Dendritic cell treated with granulocyte-macrophage colony-stimulating factor and Interleukin-4, amounts not matched to agents 40 ng/mL and 50 ng/mL, for 4 days (primary cell): ENCODE measurements at regions not wholly inside any gene's neighbourhood (a gene's known extent, or its start where the extent isn't known, plus 50 kb on each side); places are given as distances from the start of the nearest gene placed in this dataset.
"Not testable (repeated sequence)": the region's sequence is repeated elsewhere in the genome, so short reads cannot be mapped to it uniquely, and the experiment has no call there.

ENCODE experiments used
- H3K27ac Mint-ChIP-seq: one replicate; pipeline ENCODE4 v1.8.0; 2022; ENCODE audit warnings: mild to moderate bottlenecking, mixed read lengths
- H3K27me3 Mint-ChIP-seq: one replicate; pipeline ENCODE4 v1.8.0; 2022; ENCODE audit warnings: mild to moderate bottlenecking, mixed read lengths
- H3K36me3 Mint-ChIP-seq: one replicate; pipeline ENCODE4 v1.8.0; 2022; ENCODE audit warnings: low read depth, mixed read lengths
- H3K4me1 Mint-ChIP-seq: one replicate; pipeline ENCODE4 v1.8.0; 2022; ENCODE audit warnings: low read depth, mixed read lengths
- H3K4me3 Mint-ChIP-seq: one replicate; pipeline ENCODE4 v1.8.0; 2022; ENCODE audit warnings: mild to moderate bottlenecking, moderate library complexity, mixed read lengths
- H3K9me3 Mint-ChIP-seq: one replicate; pipeline ENCODE4 v1.8.0; 2022; ENCODE audit warnings: mixed read lengths
- intact Hi-C: fragments of 100-400 bp; cut with micrococcal nuclease; formaldehyde crosslinking; loops from one replicate; pipeline ENCODE4 v1.15.0; 2022

DNA sequence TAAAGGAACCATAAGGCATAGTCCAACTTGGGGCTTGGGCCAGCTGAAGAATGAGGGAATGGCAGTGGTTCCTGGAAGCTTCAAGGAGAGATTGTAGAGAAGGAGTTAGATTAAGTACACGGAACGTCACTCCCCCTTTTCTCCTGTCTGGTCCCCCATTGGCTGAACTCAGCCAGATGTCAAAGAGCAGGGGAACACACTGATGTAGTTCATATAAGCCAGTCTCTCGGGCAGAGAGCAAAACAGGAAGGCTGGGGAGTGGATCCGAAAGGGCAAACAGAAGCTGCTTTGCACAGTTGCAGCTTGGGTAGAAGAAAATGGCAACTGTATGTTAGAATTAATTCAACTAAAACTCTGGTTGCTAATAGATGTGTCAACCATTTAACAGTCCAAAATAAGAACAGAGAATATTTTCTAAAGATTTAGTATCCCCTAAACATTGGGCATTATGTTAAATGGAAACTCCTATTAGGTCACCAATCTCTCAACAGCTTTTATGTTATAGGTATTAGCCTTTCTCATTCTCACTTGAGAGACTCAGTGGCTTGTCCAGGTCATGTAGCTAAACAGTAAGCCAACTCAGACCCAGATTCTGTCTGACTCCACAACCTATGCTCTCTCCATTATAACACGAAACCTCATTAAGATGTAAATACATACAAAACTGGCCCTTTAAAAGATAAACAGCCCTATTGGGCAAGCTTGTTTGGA, 600.7 kb upstream of the USP24 start:
- intact Hi-C loops = no loop called here
- Mint-ChIP-seq H3K27ac (no peak overlapping the region), H3K4me3 (no peak overlapping the region), H3K4me1 (no peaks in the 10 kb centered on the region), H3K27me3 (no peaks in the 10 kb centered on the region), H3K9me3 (no peaks in the 10 kb centered on the region), H3K36me3 (no peaks in the 10 kb centered on the region)

DNA sequence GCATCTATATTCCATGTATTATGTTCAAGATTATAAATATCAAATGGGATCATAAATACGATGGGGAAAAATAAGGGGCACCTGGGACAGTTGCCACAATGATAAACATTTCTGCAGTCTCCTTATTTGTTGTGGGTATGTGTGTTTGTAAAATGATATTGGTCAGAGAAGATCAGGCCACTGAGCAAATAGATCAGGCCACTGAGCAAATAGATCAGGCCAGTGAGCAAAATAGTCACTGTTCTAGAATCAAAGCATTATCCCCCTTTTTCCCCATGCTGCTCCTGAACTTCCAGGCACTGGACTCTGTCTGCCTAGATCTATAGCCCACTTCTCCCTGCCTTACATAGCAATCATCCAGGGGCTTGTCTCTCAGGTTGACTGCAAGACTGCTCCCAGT, 599.8 kb upstream of the USP24 start:
- Mint-ChIP-seq H3K27me3 (no peaks in the 10 kb centered on the region), H3K4me3 (no peak overlapping the region), H3K27ac (no peak overlapping the region), H3K9me3 (no peaks in the 10 kb centered on the region), H3K4me1 (no peaks in the 10 kb centered on the region), H3K36me3 (no peaks in the 10 kb centered on the region)
- intact Hi-C loops = no loop called here

DNA sequence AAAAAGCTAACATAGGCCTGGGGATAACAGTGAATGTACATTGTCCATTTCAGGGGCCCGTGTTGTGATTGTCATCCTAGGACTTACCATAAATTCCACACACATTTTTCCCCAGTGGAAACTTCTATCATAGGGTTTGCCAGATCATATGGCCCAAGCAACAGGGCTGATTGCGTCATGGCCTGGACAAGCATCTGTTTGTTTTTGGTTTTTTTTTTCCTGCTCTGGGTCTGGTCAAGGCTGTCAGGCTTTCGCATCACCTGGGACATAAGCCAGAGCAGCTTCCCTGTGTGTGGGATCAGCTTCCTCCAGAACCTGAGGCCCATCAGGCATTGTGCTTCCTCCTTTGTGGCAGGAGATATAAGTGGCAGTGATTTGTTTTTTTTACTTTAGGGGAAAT, 598.5 kb upstream of the USP24 start:
- Mint-ChIP-seq H3K27me3 (no peaks in the 10 kb centered on the region), H3K9me3 (no peaks in the 10 kb centered on the region), H3K27ac (no peak overlapping the region), H3K36me3 (no peaks in the 10 kb centered on the region), H3K4me3 (no peak overlapping the region), H3K4me1 (no peaks in the 10 kb centered on the region)
- intact Hi-C loops = no loop called here

DNA sequence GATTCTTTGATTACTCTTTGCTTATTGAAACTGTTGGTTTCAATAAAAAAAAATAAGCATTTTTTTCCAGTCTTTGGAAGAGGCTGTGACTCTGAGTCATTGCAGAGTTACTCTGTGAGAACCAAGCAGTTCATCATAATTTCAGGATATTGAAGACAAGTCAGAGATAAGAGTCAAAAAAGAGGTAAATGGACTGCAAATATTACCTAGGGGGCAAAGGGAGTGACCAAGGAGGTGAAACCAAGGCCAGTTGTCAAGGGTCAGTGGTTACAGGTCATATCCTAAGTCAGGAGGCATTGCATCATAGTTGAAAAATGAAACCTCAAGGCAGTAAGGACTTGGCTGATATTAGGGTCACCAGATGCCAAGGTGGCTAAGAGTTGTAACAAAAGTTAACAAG, 597.1 kb upstream of the USP24 start:
- Mint-ChIP-seq H3K36me3 (no peaks in the 10 kb centered on the region), H3K27ac (no peak overlapping the region), H3K9me3 (peaks cover 9% of the 10 kb centered on the region), H3K4me1 (no peaks in the 10 kb centered on the region), H3K27me3 (no peaks in the 10 kb centered on the region), H3K4me3 (no peak overlapping the region)
- intact Hi-C loops = no loop called here

DNA sequence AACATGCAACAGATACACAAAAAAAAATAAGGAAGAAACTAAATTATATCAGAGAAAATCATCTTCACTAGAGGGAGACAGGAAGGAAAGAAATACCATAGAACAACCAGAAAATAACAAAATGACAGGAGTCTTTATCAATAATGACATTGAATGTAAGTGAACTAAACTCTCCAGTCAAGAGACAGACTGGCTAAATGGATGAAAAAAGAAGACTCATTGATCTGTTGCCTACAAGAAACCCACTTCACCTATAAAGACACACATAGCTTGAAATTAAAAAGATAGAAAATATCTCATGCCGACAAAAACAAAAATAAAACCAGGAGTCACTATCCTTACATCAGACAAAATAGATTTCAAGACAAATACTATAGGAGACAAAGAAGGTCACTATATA, 593.1 kb upstream of the USP24 start:
- H3K27me3 Mint-ChIP-seq = no peaks in the 10 kb centered on the region

DNA sequence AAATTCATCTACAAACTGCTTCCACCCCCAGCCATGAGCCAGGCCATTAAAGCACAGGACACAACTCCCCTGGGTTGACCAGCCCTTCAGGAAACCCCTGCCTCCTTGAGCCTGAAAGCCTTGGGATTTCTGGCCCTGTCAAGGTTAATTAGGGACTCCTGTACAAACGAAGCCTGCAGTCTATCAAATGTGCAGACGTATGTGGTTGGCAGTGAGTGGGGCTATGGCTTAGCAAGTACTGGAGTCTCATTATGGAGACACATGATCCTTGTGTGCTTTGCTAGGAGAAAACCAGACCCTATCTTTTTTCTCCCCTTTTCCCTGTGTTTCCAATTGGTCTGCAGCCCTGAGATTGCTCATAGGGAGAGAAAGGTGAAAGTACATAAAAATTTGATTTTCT, 588.3 kb upstream of the USP24 start:
- Mint-ChIP-seq H3K27me3 (no peaks in the 10 kb centered on the region), H3K4me3 (no peak overlapping the region), H3K9me3 (peaks cover 25% of the 10 kb centered on the region), H3K36me3 (no peaks in the 10 kb centered on the region), H3K27ac (no peak overlapping the region), H3K4me1 (peaks cover 5% of the 10 kb centered on the region)
- intact Hi-C loops = no loop called here

More for the DNA sequence above, 593.1 kb upstream of the USP24 start:
- intact Hi-C loops = no loop called here
- Mint-ChIP-seq H3K36me3 (no peaks in the 10 kb centered on the region), H3K9me3 (peaks cover 26% of the 10 kb centered on the region), H3K27ac (no peak overlapping the region), H3K4me3 (no peak overlapping the region), H3K4me1 (no peaks in the 10 kb centered on the region)

DNA sequence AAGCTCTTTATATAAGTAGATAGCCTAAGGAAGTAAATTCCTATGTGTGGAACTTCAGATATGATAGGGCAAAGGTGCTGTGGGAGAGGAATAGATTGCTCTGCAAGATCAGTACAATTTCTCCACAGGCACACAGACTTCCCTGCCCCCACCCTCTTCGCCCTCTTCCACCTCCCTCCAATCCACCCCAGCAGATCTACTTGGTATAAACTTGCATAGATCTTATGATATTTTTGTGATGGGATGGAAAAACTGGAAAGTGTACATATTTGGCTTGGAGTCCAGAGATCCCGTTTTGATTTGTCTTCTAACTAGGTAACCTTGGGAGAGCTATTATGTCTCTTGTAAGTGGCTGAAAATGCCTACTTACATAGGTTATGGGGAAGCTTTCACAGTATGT, 586.3 kb upstream of the USP24 start:
- peaks cover 5% of the 10 kb centered on the region for H3K4me1 Mint-ChIP-seq
- intact Hi-C loops = no loop called here

DNA sequence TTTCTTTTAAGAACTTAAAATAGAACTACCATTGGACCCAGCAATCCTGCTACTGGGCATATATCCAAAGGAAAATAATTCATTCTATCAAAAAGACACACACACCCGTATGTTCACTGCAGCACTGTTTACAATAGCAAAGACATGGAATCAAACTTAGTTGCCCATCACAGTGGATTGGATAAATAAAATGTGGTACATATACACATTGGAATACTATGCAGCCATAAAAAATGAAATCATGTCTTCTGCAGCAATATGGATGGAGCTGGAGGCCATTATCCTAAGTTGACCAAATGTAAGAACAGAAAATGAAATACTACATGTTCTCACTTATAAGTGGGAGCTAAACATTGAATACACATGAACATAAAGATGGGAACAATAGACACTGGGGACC, 585.3 kb upstream of the USP24 start:
- Mint-ChIP-seq H3K9me3 (peaks cover 12% of the 10 kb centered on the region), H3K4me3 (no peak overlapping the region), H3K4me1 (peaks cover 5% of the 10 kb centered on the region), H3K36me3 (no peaks in the 10 kb centered on the region), H3K27me3 (no peaks in the 10 kb centered on the region), H3K27ac (no peak overlapping the region)
- intact Hi-C loops = no loop called here

More for the DNA sequence above, 586.3 kb upstream of the USP24 start:
- H3K27ac Mint-ChIP-seq = no peak overlapping the region
- peaks cover 17% of the 10 kb centered on the region for H3K9me3 Mint-ChIP-seq
- H3K4me3 Mint-ChIP-seq = no peak overlapping the region
- no peaks in the 10 kb centered on the region for H3K27me3 Mint-ChIP-seq
- H3K36me3 Mint-ChIP-seq = no peaks in the 10 kb centered on the region

DNA sequence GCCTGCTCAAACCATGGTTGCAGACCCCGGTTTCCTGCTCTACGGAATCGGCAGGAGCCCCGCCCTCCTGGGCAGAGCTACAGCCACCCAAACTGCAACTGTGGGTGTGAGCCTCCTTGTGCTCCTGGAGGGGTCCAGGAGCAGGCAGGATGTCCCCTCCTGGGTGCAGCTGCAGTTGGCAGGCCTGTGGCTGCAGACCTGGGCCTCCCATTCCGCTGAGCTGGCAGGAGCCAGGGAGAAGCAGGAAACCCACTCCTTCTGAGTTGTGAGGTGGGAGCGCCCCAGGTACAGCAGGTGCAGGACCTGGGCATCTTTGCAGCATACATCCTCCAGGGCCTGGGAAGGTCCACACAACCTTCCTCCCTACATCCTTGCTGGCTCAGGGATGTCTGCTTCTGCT, 578.7 kb upstream of the USP24 start:
- peaks cover 38% of the 10 kb centered on the region for H3K9me3 Mint-ChIP-seq

DNA sequence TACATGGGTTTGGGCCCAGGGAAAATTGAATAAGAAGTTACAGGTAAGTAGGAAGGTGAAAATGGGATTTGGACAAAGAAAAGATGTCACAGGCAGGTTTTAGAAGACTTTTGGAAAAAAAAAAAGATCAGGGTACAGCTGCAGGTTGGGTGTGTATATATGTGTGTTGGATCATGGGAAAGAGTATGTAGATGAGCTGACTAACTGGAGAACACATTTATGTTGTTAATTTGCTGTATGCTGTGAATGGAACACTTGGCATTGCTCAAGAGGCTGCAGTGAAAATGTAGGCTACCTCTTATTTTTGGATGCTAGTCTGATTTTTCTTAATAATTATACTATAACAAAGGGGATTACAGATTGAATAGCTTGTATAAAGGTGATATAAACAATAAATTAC, 577.7 kb upstream of the USP24 start:
- no peak overlapping the region for H3K4me3 Mint-ChIP-seq
- H3K27me3 Mint-ChIP-seq = no peaks in the 10 kb centered on the region
- H3K4me1 Mint-ChIP-seq = no peaks in the 10 kb centered on the region
- no peak overlapping the region for H3K27ac Mint-ChIP-seq
- intact Hi-C loops = no loop called here
- no peaks in the 10 kb centered on the region for H3K36me3 Mint-ChIP-seq
- peaks cover 44% of the 10 kb centered on the region for H3K9me3 Mint-ChIP-seq

More for the DNA sequence above, 578.7 kb upstream of the USP24 start:
- no peaks in the 10 kb centered on the region for H3K27me3 Mint-ChIP-seq
- no peaks in the 10 kb centered on the region for H3K4me1 Mint-ChIP-seq
- H3K36me3 Mint-ChIP-seq = no peaks in the 10 kb centered on the region
- no peak overlapping the region for H3K27ac Mint-ChIP-seq
- H3K4me3 Mint-ChIP-seq = no peak overlapping the region
- intact Hi-C loops = no loop called here

DNA sequence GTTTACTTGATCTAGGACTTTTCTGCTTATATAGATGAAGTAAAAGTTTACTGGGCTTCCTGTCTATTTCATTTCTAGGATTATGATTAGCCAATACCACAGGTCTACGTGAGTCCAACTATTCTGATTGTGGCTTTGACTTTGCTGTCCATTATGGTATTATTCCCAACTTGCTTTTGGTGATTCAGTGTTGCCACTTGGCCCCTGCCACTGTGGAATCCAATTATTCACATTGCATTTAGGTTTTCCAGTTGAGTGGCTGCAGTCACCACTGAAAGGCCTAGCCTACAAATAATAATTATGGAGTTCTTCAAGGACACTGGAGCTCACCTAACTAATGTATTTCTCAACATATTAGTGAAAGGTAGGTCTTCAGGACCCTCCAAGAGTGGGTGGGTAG, 574.3 kb upstream of the USP24 start:
- Mint-ChIP-seq H3K9me3 (peaks cover 42% of the 10 kb centered on the region), H3K36me3 (no peaks in the 10 kb centered on the region), H3K27me3 (no peaks in the 10 kb centered on the region), H3K4me3 (no peak overlapping the region), H3K4me1 (no peaks in the 10 kb centered on the region), H3K27ac (no peak overlapping the region)
- intact Hi-C loops = no loop called here

DNA sequence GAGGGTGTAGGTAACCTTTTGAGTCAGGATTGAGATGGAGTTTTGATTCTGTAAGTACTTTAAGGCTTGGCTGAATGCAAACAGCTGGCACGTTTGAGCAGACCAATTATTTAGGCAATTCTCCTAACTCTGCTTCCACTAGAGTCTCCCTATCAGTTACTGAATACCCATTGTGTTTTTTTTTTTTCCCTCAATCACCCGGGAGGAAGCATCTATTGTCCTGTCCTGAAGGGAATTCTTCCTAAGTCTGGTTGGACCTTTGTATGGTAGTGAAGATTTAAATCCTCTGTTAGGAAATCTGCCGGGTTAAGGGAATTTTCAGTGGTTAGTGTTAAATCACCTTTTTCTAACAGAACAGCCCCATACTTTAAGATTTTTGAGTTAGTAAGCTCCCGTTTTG, 571.2 kb upstream of the USP24 start:
- H3K36me3 Mint-ChIP-seq = no peaks in the 10 kb centered on the region
- peaks cover 19% of the 10 kb centered on the region for H3K9me3 Mint-ChIP-seq
- no peaks in the 10 kb centered on the region for H3K27me3 Mint-ChIP-seq
- H3K4me1 Mint-ChIP-seq = no peaks in the 10 kb centered on the region
- H3K27ac Mint-ChIP-seq = no peak overlapping the region
- no peak overlapping the region for H3K4me3 Mint-ChIP-seq
- intact Hi-C loops = no loop called here

DNA sequence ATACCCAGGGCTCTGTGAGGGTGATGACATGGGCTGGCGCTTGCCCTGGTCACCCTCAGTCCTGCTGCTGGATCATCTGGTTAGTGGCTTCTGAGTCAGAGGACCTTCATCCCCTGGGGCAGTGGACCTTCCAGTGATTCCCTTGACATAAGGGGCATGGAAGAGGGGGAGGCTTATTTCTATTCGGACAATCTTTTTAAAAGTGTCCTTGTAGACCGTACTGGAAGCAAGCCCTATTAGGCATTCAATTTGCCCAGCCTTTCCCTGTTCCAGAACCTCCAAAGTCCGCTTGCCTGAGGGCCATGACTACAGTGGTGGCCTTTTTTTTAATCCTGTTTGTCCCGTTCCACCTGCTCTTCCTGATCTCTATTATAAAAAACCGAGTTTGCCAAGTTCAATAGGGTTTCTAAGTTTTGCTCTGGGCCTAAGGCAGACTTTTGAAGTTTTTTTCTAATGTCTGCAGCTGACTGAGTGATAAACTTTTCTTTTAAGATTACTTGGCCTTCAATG, 569.8 kb upstream of the USP24 start:
- H3K4me3 Mint-ChIP-seq, H3K27ac Mint-ChIP-seq, H3K4me1 Mint-ChIP-seq, H3K36me3 Mint-ChIP-seq, intact Hi-C loops, H3K27me3 Mint-ChIP-seq: not testable (repeated sequence)
- peaks cover 19% of the 10 kb centered on the region for H3K9me3 Mint-ChIP-seq

DNA sequence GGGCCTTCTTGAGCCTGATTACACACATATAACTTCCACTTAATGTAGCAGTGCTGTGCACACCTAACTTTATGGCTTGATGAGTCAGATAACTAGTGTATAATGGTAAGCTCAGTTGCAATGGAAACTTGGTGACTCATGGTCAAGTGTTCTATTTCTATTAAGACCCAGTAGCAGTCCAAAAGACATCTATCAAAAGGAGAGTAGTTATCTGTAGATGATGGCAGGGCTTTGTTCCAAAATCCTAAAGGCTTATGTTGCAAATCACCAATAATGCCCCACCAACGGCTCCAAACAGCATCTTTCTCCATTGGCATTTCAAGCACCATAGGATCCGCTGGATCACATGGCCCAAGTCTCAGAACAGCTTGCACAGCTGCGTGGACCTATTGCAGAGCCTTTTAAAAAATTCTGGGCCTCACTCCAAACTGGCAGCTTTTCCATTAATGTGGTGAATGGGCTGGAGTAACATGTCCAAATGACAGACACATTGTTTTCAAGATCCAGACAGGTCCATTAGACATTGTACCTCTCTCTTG, 566.8 kb upstream of the USP24 start:
- no peaks in the 10 kb centered on the region for H3K27me3 Mint-ChIP-seq
- peaks cover 4% of the 10 kb centered on the region for H3K9me3 Mint-ChIP-seq
- H3K36me3 Mint-ChIP-seq = no peaks in the 10 kb centered on the region
- H3K4me3 Mint-ChIP-seq = no peak overlapping the region
- intact Hi-C loops = no loop called here
- no peaks in the 10 kb centered on the region for H3K4me1 Mint-ChIP-seq
- no peak overlapping the region for H3K27ac Mint-ChIP-seq

DNA sequence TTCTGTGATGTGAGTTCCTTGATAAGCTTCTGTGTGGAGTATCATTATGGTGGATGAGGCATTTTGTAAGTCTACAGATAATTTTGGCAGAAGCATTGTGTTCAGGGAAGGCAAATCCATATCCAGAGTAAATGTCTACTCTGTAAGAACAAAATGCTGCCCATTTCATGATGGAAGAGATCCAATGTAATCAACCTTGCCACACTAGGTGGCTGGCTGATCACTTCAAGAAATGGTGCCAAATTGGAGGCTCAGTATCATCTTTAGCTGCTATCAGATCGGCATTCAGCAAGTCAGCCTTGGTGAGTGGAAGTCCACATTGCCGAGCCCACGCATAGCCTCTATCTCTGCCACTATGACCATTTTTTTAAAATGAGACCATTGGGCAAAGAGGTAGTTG, 565.8 kb upstream of the USP24 start:
- no peaks in the 10 kb centered on the region for H3K27me3 Mint-ChIP-seq
- no peaks in the 10 kb centered on the region for H3K36me3 Mint-ChIP-seq
- no peak overlapping the region for H3K4me3 Mint-ChIP-seq
- no peak overlapping the region for H3K27ac Mint-ChIP-seq
- intact Hi-C loops = no loop called here
- H3K4me1 Mint-ChIP-seq = no peaks in the 10 kb centered on the region
- H3K9me3 Mint-ChIP-seq = no peaks in the 10 kb centered on the region
